IPS-NIHi7 (cell line): ENCODE measurements at regions not wholly inside any gene's neighbourhood (a gene's known extent, or its start where the extent isn't known, plus 50 kb on each side); places are given as distances from the start of the nearest gene placed in this dataset.
A peak's percentile ranks its signal among the peaks of the same experiment; 100 is the strongest.

Experiments used
- DNase-seq: peaks from one replicate; pipeline ENCODE4 v3.0.0; 2012; ENCODE audit warnings: mixed read lengths; ENCODE audit errors: extremely low spot score

DNA sequence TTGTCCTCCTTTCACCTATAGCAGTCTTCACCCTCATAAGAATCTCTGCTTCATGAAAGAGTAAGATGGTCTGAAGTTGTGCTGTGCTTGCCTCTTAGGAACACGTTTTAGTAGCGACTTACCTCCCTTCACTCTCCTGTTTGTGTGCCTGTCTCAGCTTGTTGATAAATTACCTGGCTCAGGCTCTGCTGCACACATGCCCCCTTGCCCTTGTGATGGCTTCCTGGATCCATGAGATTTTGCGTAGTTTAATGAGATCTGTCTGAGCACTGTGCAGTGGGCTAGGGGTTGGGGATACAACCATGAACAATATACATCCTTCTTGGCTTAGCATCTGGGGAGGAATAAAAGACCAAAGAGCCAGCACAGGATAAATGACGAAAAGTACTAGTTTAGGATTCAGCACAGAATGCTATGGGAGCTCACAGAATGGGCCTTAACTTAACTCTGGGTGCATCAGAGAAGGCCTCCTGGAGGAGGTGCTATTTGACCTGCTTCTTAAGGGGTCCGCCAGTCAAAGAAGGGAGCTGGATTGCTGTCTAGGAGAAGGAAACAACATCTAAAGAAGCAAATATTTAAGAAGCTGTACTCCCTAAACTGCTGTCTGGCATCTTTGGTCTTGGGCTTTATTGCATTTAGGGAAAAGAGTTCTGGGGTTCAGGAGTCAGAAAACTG is 175.7 kb upstream of the PLXNA2 start:
- no peak for DNase-seq

DNA sequence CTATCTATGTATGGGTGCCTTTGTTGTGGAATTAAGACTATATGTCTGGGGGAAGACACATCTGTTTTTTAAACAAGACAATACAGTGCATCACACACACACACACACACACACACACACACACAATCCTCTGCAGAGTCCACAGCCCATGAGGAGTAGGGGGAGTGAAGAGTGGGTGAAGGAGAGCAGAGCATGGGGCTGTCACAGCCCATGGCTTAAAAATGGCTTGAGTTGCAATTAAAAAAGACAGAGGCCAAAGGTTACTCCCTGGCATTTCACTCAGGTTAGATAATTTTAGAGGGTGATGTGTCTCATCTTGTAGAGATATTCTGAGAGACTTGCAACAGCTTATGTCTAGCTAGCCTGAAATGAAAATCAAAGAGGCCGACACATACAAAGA is 176.5 kb upstream of the PLXNA2 start:
- no peak for DNase-seq

DNA sequence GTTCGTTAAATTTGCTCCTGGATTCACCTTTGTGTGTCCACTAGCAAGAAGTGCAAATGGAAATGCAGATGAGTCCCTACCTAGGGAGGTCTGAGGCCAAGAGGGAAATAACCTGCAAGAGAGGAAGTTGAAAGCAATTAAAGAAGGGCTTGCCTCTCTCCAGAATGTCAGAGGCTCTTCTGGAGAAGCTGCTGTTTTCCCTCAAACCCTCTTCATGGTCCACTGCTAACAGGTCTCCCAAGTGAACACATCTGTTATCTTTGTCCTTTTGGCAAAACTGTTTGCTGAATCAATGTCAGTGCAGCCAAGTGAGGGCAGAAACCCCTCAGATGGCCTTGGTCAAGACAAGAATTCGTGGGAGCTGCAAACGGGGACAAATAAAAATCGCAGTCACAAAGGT is 177.3 kb upstream of the PLXNA2 start:
- DNase-seq = no peak

DNA sequence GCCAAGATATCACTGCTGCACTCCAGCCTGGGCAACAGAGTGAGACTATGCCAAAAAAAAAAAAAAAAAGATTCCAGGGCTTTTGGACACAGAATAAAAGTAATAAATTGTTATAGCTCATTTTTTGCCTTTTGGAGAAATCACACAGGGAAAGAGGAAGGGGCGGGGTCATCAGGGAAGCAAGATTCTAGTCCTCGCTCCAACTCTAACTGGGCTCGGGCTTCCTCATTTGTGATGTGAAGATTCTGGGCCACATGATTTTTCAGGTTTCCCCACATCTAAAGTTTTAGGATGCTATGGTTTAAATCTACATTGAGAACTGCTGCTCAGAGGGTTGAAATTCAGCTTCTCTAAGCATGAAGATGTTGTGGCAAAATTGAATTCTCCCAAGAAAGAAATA is 179.3 kb upstream of the PLXNA2 start:
- DNase-seq = no peak

DNA sequence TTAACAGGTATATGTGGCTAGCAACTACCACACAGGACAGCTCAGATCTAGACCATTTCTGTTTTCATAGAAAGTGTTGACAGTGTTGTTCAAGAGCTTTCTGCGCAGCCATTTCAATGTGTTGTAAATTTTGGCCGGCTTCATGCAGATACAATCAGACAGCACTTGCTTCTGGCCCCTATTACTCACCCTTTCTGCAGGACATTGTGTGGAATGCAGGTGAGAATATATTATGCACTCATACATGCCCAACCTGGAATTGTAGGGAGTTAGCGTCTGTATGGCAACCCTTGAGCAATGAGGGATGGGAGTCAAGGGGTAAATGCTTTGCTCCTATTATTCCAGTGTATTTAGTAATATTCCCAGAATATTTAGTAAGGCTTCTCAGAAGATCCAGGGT is 180.9 kb upstream of the PLXNA2 start:
- DNase-seq = no peak

DNA sequence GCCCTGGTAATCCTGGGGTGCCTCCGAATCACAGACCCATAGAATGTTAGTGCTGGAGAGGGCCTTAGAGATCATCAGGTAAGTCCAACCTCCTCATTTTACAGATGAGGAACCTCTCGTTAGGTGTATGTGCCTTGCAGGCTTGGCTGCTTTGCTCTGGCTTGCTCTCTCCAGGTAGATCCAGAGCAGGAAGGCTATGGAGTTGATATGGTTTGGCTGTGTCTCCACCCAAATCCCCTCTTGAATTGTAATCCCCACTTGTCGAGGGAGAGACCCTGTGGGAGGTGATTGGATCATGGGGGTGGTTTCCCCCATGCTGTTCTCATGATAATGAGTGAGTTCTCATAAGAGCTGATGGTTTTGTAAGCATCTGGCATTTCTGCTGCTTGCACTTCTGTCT is 186.0 kb upstream of the PLXNA2 start:
- DNase-seq = no peak

DNA sequence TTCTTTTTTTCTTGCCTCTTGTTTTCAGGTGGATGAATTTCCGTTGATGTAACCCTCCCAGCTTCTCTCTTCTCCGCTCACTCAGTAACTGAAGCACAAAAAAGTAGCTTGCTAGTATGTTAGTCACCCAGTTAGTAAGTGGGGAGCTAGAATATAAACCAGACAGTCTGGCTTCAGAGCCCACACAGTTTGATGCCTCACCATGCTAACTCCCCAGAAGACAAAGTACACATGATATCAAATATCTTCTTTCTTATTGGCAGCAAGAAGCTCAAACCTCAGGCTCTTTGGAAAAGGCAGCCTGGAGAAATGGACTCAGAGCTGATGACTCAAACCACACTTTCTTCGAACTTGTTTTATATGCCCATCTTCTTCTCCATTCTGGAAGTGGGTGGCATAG is 187.5 kb upstream of the PLXNA2 start:
- no peak for DNase-seq

DNA sequence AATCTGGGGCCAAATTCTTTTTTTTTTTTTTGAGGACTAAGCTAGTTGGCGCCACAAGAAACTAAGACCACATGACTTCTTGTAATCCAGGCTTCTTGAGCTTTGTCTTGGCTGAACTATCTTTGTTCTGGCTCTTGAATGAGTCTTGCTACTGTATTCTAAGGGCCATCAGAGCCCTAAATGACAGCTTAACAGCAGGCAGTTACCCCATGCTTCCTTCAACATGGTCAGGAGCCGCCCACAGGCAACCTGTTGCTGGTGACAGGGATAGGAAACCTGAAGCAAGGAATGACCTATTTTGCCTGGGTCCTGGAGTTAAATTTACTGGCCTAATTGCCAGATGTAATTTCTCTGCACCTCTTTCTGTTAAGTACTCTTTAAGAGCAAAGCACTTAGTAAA is 188.2 kb upstream of the PLXNA2 start:
- DNase-seq = no peak

DNA sequence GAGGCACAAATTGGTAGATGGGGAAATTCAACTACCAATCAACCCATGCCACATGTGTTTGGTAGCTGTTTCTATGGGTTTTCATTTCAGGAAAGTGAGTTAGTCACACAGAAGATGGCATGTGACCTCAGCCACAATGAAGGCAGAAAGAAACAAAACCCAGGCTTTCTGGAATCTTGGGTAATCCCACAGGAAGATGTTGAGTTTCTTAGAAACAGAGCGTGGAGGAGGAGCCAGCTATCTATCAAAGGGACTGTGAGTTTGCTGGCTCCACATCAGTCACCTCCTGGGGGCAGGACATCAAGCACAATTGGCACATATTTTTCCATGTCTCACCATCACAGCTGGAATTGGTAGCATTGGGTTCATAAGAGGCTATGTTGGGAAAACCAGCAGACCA is 188.9 kb upstream of the PLXNA2 start:
- DNase-seq = no peak

DNA sequence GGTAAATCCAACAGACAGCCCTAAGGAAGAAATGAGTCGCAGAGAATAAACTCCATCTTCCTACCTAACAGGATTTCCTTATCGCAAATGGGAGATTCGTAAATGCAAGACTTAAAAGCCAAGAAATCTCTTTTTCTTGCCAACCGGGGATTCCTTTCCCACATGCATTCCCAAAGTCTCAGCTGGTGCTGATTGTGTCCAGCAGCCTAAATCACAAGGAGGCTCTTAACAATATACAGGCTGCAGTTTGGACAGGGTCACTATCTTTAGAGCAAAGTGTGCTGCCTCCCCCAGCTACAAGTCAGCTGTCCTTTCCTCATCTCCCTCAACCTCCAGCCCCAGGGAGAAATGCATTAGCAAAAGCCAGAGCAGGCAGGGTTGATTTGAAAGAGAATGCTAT is 189.8 kb upstream of the PLXNA2 start:
- DNase-seq = no peak

DNA sequence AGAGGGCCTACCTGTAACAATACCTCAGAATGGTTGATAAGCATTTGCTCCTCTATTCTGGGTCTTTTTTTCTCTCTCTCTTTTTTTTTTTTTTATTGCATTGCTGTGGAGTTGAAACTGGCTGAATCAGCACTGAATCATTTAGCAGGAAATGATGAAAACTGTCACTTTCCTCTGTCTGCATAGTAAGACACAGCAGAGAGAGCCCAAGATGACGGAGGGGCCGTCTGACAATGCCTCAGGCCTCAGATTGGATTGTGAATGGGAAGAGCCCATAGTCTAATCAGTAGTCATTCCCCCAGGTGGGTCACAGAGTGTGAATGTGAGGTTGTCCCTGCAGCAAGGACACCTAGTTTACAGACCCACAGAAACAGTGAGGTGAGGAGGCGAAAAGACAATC is 193.2 kb upstream of the PLXNA2 start:
- no peak for DNase-seq

DNA sequence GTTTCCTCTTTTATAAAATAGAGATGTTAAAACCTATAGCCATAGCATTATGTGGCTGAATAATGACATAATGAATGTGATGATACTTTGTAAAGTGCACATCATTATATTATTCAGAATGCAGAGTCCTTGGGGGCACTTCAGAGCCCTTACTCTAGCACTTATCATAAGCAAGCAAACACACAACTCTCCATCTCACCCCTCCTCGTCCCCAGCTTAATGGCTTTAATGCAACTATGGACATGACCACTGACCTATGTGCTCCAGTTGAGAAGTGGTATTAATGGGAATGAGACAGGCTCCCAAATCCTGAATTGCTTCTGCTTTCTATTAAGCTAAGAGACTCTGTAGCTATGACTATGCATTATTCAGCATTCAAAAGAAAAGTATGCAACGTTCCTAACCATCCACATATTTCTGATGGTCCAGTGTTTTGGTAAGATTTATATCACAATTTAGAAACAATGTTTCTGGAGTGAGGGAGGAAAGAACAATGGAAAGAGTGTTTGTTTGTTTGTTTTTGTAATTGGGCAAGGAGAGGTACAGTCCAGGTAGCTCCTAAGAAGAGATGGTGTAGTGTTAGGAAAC is 194.0 kb upstream of the PLXNA2 start:
- DNase-seq = no peak

DNA sequence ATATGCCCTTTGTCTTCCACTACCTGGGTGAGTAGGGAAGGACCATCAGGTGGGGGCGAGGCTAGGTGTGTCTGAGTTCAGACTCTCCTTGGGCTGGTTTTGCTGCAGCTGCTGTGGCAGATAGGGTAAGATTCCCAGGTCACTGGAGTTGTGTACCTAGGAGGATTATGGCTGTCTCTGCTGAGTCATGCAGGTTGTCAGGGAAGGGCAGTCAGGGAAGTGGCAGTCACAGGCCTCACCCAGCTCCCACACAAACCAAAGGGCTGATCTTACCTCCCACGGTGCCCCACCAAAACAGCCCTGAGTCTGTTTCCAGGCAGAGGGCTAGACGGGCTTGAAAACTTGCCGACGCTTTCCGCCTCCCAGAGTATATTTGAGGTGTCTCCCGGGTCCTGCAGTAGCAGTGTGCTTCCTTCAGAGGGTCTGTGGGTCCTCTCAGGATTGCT is 201.6 kb upstream of the PLXNA2 start:
- no peak for DNase-seq

DNA sequence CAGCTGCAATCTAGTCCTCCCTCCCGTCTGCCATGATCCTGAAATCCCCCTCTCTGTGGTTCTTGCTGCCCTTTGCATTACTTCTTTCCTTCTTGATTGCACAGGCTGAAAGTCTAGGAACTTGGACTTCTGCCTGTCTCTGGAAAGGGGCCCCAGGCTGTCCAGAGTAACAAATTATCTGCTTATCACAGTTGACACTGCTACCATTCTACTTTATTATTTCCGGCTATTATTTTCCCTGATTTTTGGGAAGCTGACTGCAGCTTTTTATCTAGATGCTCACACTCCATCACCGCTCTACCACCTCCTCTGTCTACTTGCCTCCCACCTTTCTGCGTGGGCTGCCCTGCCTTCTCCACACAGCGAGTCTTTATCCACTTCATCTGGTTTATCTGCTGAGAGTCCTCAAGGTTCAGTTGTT is 202.1 kb upstream of the PLXNA2 start:
- no peak for DNase-seq

DNA sequence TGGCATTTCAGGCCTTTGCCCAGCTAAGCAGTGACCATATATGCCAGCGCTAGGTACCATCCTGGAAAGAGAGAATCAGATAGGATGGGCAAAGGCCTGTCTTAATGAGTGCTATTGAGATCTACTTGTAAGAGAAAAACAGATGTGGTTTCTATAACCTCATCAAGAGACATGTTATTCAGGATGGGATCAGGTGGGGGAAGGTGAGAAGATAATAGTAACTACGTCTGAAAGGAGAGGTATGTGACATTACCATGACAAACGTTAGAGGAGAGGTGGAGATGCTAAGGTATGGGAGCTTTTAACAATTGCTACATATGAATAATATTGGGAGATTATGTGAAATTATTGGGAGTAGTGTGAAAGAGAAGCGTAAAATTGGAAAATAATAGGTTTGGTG is 204.2 kb upstream of the PLXNA2 start:
- DNase-seq = no peak

DNA sequence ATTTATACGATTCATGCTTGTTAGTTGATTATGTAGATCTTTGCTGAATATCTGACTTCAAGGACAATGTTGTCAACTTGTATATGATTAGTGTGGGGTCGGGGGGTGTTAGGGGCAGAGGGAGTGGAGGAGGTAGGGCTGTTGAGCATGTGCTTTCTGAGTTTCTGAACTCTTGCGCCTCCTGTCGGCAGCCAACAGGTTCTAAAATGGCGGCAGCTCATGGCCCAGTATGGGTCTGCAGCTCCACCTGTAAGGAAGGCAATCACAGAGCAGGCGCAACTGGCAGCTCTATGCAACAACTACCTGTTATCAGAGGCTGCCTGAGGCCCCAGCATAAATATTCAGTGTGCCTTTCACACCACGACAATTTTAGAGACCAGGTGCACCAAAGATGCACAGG is 205.8 kb upstream of the PLXNA2 start:
- no peak for DNase-seq

DNA sequence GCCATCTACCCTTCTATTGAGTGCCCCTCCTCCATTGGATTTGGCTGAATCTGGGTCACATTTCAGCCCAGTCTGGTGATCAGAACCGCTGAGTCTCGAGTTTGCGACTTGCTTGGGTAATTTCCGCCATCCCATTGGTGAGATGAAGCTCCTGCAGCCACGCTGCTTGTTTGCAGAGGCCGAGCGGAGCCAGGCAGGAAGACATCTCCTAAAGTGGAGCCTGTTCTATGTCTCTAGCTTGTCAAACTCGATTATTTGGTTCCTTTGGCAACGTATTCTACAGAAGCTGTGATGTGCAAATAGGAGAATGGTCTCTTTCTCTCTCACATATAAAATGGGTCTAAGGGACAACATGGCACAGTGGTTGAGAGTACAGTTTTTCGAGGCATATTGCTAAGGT is 206.8 kb upstream of the PLXNA2 start:
- DNase-seq = no peak

DNA sequence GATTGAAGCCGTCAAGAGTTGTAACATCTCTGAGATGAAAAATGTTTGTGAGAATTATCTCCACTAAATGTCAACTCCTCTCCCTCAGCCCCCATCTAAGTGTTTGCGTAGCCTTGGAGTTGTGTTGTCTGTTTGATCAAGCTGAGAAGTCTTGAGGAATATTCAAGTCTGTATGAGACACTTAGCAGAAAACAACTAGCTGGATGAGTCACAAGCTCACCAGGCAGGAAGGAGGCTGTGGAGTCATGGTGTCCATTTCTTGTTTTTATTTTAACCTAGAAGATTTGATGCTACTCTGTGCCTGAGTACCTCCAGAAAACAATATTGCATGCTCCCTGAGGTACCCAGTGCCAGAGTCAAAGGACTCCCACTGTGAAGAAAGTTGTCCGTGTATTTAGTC is 211.6 kb upstream of the PLXNA2 start:
- DNase-seq = no peak

DNA sequence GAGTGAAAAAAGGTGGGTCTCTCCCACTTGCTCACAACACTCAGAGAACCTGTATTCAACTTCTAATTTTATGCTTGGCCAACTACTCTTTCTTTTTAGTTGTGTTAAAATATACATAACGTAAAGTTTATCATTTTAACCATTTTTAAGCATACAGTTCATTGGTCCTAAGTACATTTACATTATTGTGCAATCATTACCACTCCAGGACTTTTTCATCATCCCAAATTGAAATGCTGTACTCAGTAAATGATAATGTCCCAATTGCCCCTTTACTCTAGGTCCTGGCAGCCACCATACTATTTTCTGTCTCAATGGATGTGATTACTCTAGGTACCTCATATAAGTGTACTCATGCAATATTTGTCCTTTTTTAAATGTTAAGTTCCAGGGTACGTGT is 212.3 kb upstream of the PLXNA2 start:
- no peak for DNase-seq

DNA sequence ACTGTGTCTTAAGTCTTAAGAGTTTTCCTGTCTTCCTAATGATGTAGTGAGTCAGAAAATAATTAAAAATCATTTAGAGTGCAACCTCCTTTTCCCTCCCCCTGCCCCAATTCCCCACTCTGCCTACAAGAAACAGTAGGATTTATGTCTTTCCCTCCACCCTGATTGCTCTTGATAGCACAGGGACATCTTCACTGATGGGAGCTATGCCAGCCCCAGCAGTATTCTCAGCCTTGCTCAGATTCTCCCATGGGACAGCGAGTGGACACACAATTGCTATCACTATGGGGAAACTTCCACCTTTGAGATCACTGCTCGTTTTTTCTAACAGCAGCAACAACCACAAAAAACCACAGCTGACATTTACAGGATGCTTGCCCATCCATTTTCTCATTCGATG is 216.6 kb upstream of the PLXNA2 start:
- no peak for DNase-seq

DNA sequence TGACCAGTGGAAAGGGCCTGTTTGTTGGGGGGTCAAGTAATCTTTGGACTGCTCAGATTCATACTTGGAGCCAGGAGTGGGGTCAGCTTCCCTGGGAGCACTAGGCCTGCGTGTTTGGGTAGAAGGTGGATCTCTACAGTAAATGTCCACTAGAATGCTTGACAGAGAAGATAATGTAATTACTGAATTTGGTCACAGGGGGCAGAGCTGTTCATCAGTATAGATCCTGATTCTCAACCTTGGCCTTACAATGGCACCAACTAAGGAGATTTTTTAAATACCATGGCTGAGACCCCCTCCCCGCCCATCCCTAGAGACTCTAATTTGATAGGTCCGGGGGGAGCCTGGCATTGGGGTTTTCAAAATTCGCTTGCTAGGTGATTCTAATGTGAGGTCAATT is 217.5 kb upstream of the PLXNA2 start:
- DNase-seq = peak; percentile 51

DNA sequence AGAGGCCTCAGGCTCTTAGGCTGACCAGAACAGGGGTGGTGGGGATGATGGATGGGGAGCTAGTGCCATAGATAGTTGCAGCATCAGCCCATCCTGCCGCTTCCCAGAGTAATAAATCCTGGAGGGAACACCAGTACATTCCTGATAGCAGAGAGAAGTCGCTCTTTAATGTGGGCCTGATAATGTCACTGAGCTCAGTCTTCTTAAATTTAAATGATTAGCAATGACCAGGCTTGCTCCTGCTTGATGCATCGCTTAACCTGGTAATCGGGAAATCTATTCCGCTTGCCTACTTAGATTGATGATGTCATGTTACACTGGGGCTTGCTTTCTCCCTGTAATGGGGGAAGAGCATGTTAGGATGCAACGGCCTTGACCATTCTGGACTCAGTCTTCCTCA is 218.6 kb upstream of the PLXNA2 start:
- DNase-seq = no peak

DNA sequence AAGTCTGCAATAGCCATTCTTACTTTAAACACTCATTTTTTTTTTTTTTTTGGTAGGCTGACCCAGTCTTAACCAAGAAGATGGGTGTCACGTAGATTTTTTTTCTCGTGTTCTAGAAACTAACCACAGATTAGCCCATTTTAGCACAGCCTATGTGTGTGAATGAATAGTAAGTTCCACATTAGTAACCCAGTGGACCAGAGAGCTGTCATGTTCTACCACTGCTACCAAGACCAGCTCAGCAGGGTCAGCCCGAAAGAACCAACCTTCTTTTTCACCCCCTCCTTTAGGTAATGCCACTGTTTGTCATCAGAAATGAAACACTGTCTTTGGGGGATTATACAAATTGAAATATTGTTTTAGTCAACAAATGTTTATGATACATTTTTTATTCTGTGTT is 221.1 kb upstream of the PLXNA2 start:
- no peak for DNase-seq
